ENCODE measurements at regions not wholly inside any gene's neighbourhood (a gene's known extent, or its start where the extent isn't known, plus 50 kb on each side); places are given as distances from the start of the nearest gene placed in this dataset.

GRCh38 chr19:31902821-31903220 is 442.6 kb upstream of the ZNF507 start:
- H3K4me1 ChIP-seq, result peaks cover 0 to 12% (median 5%) of the 10 kb centered on the region in 4 donors
- no peak overlapping the region for H3K4me3 ChIP-seq
- H3K9me3 ChIP-seq, result no peaks in the 10 kb centered on the region
- H3K27me3 ChIP-seq, result no peaks in the 10 kb centered on the region
- WGBS, result 92% methylated on average over 1 of the region's 1 CpG
- TF ChIP-seq POLR2A (IDR thresholded peaks at IDR 0.05; ENCODE audit: low read depth), result no peak
- TF ChIP-seq, protein P1, sequence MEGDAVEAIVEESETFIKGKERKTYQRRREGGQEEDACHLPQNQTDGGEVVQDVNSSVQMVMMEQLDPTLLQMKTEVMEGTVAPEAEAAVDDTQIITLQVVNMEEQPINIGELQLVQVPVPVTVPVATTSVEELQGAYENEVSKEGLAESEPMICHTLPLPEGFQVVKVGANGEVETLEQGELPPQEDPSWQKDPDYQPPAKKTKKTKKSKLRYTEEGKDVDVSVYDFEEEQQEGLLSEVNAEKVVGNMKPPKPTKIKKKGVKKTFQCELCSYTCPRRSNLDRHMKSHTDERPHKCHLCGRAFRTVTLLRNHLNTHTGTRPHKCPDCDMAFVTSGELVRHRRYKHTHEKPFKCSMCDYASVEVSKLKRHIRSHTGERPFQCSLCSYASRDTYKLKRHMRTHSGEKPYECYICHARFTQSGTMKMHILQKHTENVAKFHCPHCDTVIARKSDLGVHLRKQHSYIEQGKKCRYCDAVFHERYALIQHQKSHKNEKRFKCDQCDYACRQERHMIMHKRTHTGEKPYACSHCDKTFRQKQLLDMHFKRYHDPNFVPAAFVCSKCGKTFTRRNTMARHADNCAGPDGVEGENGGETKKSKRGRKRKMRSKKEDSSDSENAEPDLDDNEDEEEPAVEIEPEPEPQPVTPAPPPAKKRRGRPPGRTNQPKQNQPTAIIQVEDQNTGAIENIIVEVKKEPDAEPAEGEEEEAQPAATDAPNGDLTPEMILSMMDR (IDR thresholded peaks at IDR 0.05), result no peak
- TF ChIP-seq POLR2AphosphoS5 (IDR thresholded peaks at IDR 0.05), result no peak
- no peak for TF ChIP-seq EP300 (IDR thresholded peaks at IDR 0.05)
- DNase-seq (ENCODE audit: extremely low spot score), result peak; percentile 64
- no peak overlapping the region for H3K27ac ChIP-seq (replicated peaks in 1 of 4)
- no peaks in the 10 kb centered on the region for H3K36me3 ChIP-seq
- intact Hi-C loops (cut with DNase I), result no loop called here

DNA sequence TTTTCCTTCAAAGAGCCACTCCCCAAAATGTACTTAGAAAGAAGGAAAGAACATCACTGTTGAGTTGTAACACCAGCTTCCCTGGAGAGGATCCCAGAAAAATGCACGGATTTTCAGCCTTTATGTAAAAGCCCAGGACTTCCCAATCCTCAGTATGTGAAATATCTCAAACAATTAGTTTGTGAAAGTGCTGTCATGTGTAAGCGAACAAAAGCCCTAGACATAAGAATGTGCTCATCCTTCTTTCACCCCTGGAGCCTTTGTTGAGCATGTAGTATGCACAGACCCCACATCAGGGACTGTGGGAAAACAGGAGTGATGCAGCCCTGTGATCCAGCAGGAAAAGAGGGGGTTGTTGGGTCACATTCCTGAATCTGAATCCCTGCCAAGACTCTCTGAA is 441.4 kb upstream of the ZNF507 start:
- no peaks in the 10 kb centered on the region for H3K9me3 ChIP-seq
- 65% methylated on average over 2 of the region's 2 CpGs for WGBS
- no peak overlapping the region for H3K4me3 ChIP-seq
- peaks cover 0 to 12% (median 5%) of the 10 kb centered on the region in 4 donors for H3K4me1 ChIP-seq
- no peak overlapping the region for H3K27ac ChIP-seq (replicated peaks in 1 of 4)
- H3K36me3 ChIP-seq, result no peaks in the 10 kb centered on the region
- no peaks in the 10 kb centered on the region for H3K27me3 ChIP-seq
- TF ChIP-seq EP300 (IDR thresholded peaks at IDR 0.05) (no peak), POLR2A (IDR thresholded peaks at IDR 0.05; ENCODE audit: low read depth) (no peak), POLR2AphosphoS5 (IDR thresholded peaks at IDR 0.05) (no peak)
- TF ChIP-seq, protein P1 (IDR thresholded peaks at IDR 0.05), result no peak
- DNase-seq (ENCODE audit: extremely low spot score), result peak; percentile 47
- intact Hi-C loops (cut with DNase I), result no loop called here

- 45% methylated on average over 9 of the region's 9 CpGs for WGBS
- H3K36me3 ChIP-seq, result no peaks in the 10 kb centered on the region
- intact Hi-C loops (cut with DNase I), result no loop called here
- no peaks in the 10 kb centered on the region for H3K9me3 ChIP-seq
- no peak overlapping the region for H3K4me3 ChIP-seq
- peak overlapping the region; percentile 34 to 67 (median 58) for H3K27ac ChIP-seq (replicated peaks in 1 of 4)
- TF ChIP-seq POLR2A (IDR thresholded peaks at IDR 0.05; ENCODE audit: low read depth) (no peak), POLR2AphosphoS5 (IDR thresholded peaks at IDR 0.05) (peak in 1 of 2 donors; percentile 37)
- TF ChIP-seq, protein P1 (IDR thresholded peaks at IDR 0.05), result no peak
- peaks cover 0 to 12% (median 5%) of the 10 kb centered on the region in 4 donors for H3K4me1 ChIP-seq
- DNase-seq (ENCODE audit: extremely low spot score), result no peak
- H3K27me3 ChIP-seq, result no peaks in the 10 kb centered on the region
Observed at GRCh38 chr19:31906111-31906871, 439.1 kb upstream of the ZNF507 start.

GRCh38 chr19:31907661-31908060 is 437.7 kb upstream of the ZNF507 start:
- intact Hi-C loops (cut with DNase I), result no loop called here
- no peak overlapping the region for H3K4me3 ChIP-seq
- H3K9me3 ChIP-seq, result no peaks in the 10 kb centered on the region
- DNase-seq (ENCODE audit: extremely low spot score), result no peak
- 54% methylated on average over 1 of the region's 1 CpG for WGBS
- H3K36me3 ChIP-seq, result no peaks in the 10 kb centered on the region
- TF ChIP-seq POLR2AphosphoS5 (IDR thresholded peaks at IDR 0.05) (no peak), EP300 (IDR thresholded peaks at IDR 0.05) (no peak), POLR2A (IDR thresholded peaks at IDR 0.05; ENCODE audit: low read depth) (no peak)
- TF ChIP-seq, protein P1 (IDR thresholded peaks at IDR 0.05), result no peak
- H3K27me3 ChIP-seq, result no peaks in the 10 kb centered on the region
- peaks cover 0 to 12% (median 5%) of the 10 kb centered on the region in 4 donors for H3K4me1 ChIP-seq
- no peak overlapping the region for H3K27ac ChIP-seq (replicated peaks in 1 of 4)

Data from esophagus muscularis mucosa (tissue), 4 donors.